ENCODE measurements at regions not wholly inside any gene's neighbourhood (a gene's known extent, or its start where the extent isn't known, plus 50 kb on each side); places are given as distances from the start of the nearest gene placed in this dataset.

GRCh38 chr4:173591760-173592159 is 61.7 kb upstream of the HAND2 start:
- no peak for TF ChIP-seq CTCF (IDR thresholded peaks at IDR 0.05; ENCODE audit: low read depth, low read length)
- CTCF ChIA-PET: no interaction called here
- no peak for DNase-seq (ENCODE audit: low read depth, low spot score)

GRCh38 chr4:173590697-173591096 is 60.7 kb upstream of the HAND2 start:
- no peak for DNase-seq (ENCODE audit: low read depth, low spot score)
- Histone ChIP-seq H3K4me3 (ENCODE audit: low read depth, low read length) (no peak overlapping the region), H3K27me3 (ENCODE audit: control insufficient read depth, insufficient read depth, low read length) (no peaks in the 10 kb centered on the region), H3K9me3 (ENCODE audit: control insufficient read depth, insufficient read depth, low read length) (no peaks in the 10 kb centered on the region), H3K27ac (ENCODE audit: low read depth, low read length) (no peak overlapping the region)
- TF ChIP-seq CTCF (IDR thresholded peaks at IDR 0.05; ENCODE audit: low read depth, low read length): no peak
- ChIA-PET POLR2A (no interaction called here), CTCF (no interaction called here)

More at GRCh38 chr4:173591760-173592159, 61.7 kb upstream of the HAND2 start:
- Histone ChIP-seq H3K9me3 (ENCODE audit: control insufficient read depth, insufficient read depth, low read length) (no peaks in the 10 kb centered on the region), H3K4me3 (ENCODE audit: low read depth, low read length) (no peak overlapping the region), H3K27me3 (ENCODE audit: control insufficient read depth, insufficient read depth, low read length) (no peaks in the 10 kb centered on the region), H3K27ac (ENCODE audit: low read depth, low read length) (no peak overlapping the region)
- POLR2A ChIA-PET: interaction anchor here (0.7 kb wide), 1 partner anchor 167 kb away, joined by 3 read pairs; no protein-coding TSS in a partner anchor

GRCh38 chr4:173585876-173586572 is 56.0 kb upstream of the HAND2 start:
- Histone ChIP-seq H3K27me3 (ENCODE audit: control insufficient read depth, insufficient read depth, low read length) (no peaks in the 10 kb centered on the region), H3K9me3 (ENCODE audit: control insufficient read depth, insufficient read depth, low read length) (no peaks in the 10 kb centered on the region), H3K4me3 (ENCODE audit: low read depth, low read length) (no peak overlapping the region), H3K27ac (ENCODE audit: low read depth, low read length) (no peak overlapping the region)
- ChIA-PET CTCF (no interaction called here), POLR2A (no interaction called here)
- no peak for DNase-seq (ENCODE audit: low read depth, low spot score)
- TF ChIP-seq CTCF (IDR thresholded peaks at IDR 0.05; ENCODE audit: low read depth, low read length): no peak

GRCh38 chr4:173584506-173584905 is 54.5 kb upstream of the HAND2 start:
- TF ChIP-seq CTCF (IDR thresholded peaks at IDR 0.05; ENCODE audit: low read depth, low read length): no peak
- POLR2A ChIA-PET: no interaction called here
- CTCF ChIA-PET: interaction anchor here (1.0 kb wide), 1 partner anchor 78 kb away, joined by 4 read pairs; no protein-coding TSS in a partner anchor
- Histone ChIP-seq H3K27ac (ENCODE audit: low read depth, low read length) (no peak overlapping the region), H3K4me3 (ENCODE audit: low read depth, low read length) (no peak overlapping the region), H3K27me3 (ENCODE audit: control insufficient read depth, insufficient read depth, low read length) (no peaks in the 10 kb centered on the region), H3K9me3 (ENCODE audit: control insufficient read depth, insufficient read depth, low read length) (no peaks in the 10 kb centered on the region)
- no peak for DNase-seq (ENCODE audit: low read depth, low spot score)

Measured in AG04450 (cell line).